ENCODE measurements at regions not wholly inside any gene's neighbourhood (a gene's known extent, or its start where the extent isn't known, plus 50 kb on each side); places are given as distances from the start of the nearest gene placed in this dataset.

- Histone ChIP-seq H3K9ac (replicated peaks; ENCODE audit: extremely low read depth, insufficient read depth, low read length) (no peak overlapping the region), H2AFZ (ENCODE audit: low read depth, low read length) (no peak overlapping the region), H3K9me3 (replicated peaks; ENCODE audit: control insufficient read depth, insufficient read depth, low read length) (no peaks in the 10 kb centered on the region), H3K27me3 (ENCODE audit: control insufficient read depth in 2 of 2, insufficient read depth in 2 of 2, low read length in 2 of 2) (no peaks in the 10 kb centered on the region), H3K36me3 (ENCODE audit: control insufficient read depth in 2 of 2, extremely low read depth in 1 of 2, insufficient read depth in 2 of 2, low read length in 2 of 2) (no peaks in the 10 kb centered on the region), H3K4me2 (ENCODE audit: insufficient read depth, low read length) (no peak overlapping the region), H4K20me1 (replicated peaks; ENCODE audit: control insufficient read depth, extremely low read depth, insufficient read depth, low read length) (no peaks in the 10 kb centered on the region), H3K27ac (ENCODE audit: insufficient read depth, low read depth, low read length) (no peak overlapping the region), H3K79me2 (ENCODE audit: control insufficient read depth, insufficient read depth, low read length) (no peaks in the 10 kb centered on the region), H3K9me1 (replicated peaks; ENCODE audit: control insufficient read depth, extremely low read depth, insufficient read depth, low read length) (no peaks in the 10 kb centered on the region), H3K4me1 (ENCODE audit: control insufficient read depth, extremely low read depth, insufficient read depth, low read length) (no peaks in the 10 kb centered on the region), H3K4me3 (replicated peaks in 1 of 3; ENCODE audit: insufficient read depth in 1 of 3, low read depth in 1 of 3, low read length in 3 of 3) (no peak overlapping the region)
- no peak for TF ChIP-seq CTCF (IDR thresholded peaks at IDR 0.05; ENCODE audit: extremely low read depth in 1 of 2, insufficient read depth in 1 of 2, low read depth in 1 of 2, low read length in 2 of 2)
- TF ChIP-seq POLR2AphosphoS5 (IDR thresholded peaks at IDR 0.05; ENCODE audit: insufficient read depth, low read depth, low read length) = no peak
- no peak for TF ChIP-seq MAX (IDR thresholded peaks at IDR 0.05; ENCODE audit: insufficient read depth, insufficient read length)
- TF ChIP-seq EZH2 (IDR thresholded peaks at IDR 0.05; ENCODE audit: borderline replicate concordance, low read depth, low read length, severe bottlenecking) = no peak
- no peak for TF ChIP-seq MYC (IDR thresholded peaks at IDR 0.05; ENCODE audit: low read depth, low read length)
- no peak for TF ChIP-seq GATA2 (IDR thresholded peaks at IDR 0.05; ENCODE audit: insufficient read depth, insufficient read length, low read depth, low read length)
- no peak for TF ChIP-seq JUN (IDR thresholded peaks at IDR 0.05; ENCODE audit: borderline replicate concordance, insufficient read depth, insufficient read length, low read depth)
- TF ChIP-seq POLR2A (IDR thresholded peaks at IDR 0.05; ENCODE audit: low read depth, low read length) = no peak
- no peak for TF ChIP-seq FOS (IDR thresholded peaks at IDR 0.05; ENCODE audit: borderline replicate concordance, insufficient read depth, low read length)
- dilution Hi-C loops (cut with MboI; ENCODE audit: extremely low pct_ligation_motif_present, low sequenced_read_pairs) = no loop called here
- no TSS peak for BruUV-seq (replicated peaks)
- intact Hi-C loops (cut with micrococcal nuclease) = no loop called here
- ChIA-PET POLR2A (no interaction called here), CTCF (no interaction called here)
- FAIRE-seq (no peak), DNase-seq (ENCODE audit: low read depth, low spot score) (no peak)
Measured at GRCh38 chr3:6509576-6509975, 351.3 kb upstream of the GRM7 start.

Data from endothelial cell of umbilical vein (primary cell).